Muscle of back (tissue), 3 donors: ENCODE measurements at regions not wholly inside any gene's neighbourhood (a gene's known extent, or its start where the extent isn't known, plus 50 kb on each side); places are given as distances from the start of the nearest gene placed in this dataset.

Experiments
- DNase-seq, 3 donors: peaks; one replicate each; pipeline versions ENCODE4 v3.0.0 to v3.0.0-alpha.2; 2013

GRCh38 chr15:96414875-96415274, 84.4 kb downstream of the NR2F2 start:
- DNase-seq: no peak

DNA sequence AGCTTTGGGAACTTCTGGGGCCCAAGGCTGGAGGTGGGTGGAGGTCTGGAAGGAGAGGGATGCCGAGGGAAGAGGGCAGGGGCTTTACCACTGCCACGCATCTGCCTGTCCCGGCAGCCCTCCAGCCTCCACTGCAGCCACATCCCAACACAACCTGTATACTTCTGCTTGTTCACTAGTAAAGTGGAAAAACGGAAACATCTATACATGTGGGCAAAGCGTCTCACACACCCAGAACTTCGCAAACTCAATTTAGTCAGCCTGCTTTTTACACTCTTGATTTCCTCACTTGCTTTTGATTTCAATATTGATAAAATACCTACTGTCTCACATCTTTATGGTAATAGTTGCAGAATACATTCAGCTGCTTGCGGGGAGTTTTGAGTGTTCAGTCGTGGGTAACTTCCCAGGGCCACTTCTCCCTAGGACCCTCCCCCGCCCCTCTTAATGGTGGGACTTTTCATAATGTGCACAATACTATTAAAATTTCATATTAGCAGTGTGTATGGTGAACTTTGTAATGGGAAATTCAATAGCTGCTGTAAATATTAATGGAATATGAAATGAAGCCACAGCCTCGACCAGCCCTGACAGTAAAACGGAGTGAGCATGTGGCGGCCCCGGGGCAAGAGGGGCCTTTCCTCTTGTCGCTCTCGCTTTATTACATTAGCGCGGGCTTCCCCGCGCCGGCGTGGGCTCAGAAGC, 85.2 kb downstream of the NR2F2 start:
- no peak for DNase-seq

- no peak for DNase-seq
These were observed 85.9 kb downstream of the NR2F2 start for GRCh38 chr15:96416218-96416933.

DNA sequence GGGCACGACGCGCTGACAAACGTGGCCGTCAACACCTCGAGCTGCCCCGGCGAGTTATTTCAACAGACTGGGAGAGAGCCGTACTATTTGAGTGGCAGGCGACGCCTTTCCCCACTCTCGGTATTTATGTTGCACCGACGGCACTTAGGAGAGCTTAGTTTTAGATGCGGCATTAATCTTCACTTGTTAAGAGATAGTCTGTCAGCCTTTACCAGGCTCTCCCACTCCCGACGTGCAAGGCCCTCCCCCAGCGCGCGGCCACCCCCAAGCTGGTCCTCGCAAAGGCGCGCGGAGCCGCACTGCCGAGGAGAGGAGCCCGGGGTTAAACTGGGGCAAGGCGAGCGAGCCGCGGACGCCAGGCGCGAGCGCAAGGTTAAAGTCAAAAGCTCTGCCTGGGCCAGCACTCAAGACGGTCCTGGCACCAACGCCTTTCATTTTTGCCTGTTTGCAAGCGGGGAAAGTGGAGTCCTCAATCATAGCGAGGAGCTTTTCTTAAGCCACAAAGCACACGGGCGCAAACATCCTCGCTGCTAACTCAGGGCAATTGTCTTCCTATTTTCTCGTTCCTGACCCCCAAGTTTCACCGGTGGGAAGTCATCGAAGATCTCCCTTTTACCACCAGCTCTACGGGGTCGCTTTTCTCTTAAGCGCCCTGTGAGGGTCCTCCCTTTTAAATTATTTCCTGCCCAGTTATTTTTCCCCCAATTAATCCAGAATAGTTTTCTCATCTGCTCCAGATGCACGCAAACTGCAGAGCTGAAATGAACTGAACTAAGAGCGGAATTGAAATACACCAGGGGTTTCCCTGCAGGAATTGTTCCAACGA, 86.6 kb downstream of the NR2F2 start:
- peak in 1 of 3 donors; percentile 53 for DNase-seq

DNA sequence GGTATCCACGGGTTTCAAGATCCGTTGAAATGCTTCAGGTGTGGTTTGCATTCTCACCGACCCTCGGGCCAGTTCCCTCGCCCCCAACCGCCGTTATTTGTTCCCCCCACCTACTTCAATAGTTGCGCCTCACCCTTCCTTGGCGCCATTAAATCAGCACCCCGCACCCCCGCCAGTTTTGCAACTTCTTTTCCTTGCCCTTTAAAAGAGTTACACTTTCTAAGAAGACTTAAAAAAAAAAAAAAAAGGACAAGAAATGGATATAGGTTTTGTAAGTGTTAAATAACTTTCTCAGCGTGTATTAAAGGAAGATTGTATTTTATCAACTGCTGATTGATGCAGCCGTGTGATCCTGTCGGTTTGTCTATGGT, 87.2 kb downstream of the NR2F2 start:
- no peak for DNase-seq

GRCh38 chr15:96418146-96418545, 87.6 kb downstream of the NR2F2 start:
- no peak for DNase-seq

DNA sequence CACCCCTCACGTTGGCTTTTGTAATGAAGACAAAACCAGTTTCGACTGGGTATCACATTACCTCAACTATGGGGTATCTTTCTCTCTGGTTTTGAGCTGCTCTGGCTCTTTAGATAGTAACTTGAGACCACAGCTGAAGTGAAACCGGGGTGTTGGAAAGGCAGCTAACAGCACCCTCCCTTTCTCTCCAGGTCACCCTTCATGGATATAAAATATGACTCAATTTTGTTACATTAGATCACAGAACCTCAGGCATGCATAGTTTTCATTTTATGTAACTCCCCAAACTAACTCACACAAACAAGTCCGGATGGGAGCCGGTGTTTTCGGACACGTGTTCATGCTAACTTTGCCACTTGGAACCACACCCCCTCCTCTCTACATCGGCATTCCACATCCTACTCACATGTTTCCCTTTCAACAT, 90.7 kb downstream of the NR2F2 start:
- no peak for DNase-seq

GRCh38 chr15:96422125-96422524, 91.6 kb downstream of the NR2F2 start:
- DNase-seq: no peak

DNA sequence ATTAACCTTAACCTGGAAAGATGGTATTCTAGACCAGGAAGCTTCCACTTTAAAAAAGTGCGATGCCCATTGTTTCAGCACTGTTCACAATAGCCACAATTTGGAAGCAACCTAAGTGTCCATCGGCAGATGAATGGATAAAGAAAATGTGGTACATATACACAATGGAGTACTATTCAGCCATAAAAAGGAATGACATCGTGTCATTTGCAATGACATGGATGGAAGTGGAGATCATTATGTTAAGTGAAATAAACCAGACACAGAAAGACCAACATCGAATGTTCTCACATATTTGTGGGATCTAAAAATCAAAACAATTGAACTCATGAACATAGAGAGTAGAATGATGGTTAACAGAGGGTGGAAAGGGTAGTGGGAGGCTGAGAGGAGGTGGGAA, 94.2 kb downstream of the NR2F2 start:
- DNase-seq: no peak

DNA sequence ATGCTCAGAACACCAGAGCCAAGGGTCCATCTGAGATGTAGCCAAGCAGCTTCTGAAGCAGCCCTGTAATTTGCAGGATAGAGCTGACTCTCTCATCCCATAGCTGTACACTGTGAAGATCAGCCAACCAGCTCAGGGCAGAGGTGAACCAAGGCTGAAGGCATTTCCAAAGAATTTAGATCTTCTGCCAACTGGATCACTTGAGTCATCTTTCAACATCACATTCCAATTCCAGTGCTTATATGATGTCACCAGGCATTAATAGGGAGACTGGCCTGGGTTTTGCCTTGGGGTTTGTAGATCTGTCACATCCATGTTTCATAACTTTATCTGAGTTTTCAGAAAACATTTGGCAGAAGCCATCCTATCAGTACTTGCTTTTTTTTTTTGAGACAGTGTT, 98.2 kb downstream of the NR2F2 start:
- peak in 1 of 3 donors; percentile 79 for DNase-seq

GRCh38 chr15:96431786-96432185, 101.3 kb downstream of the NR2F2 start:
- DNase-seq: no peak

DNA sequence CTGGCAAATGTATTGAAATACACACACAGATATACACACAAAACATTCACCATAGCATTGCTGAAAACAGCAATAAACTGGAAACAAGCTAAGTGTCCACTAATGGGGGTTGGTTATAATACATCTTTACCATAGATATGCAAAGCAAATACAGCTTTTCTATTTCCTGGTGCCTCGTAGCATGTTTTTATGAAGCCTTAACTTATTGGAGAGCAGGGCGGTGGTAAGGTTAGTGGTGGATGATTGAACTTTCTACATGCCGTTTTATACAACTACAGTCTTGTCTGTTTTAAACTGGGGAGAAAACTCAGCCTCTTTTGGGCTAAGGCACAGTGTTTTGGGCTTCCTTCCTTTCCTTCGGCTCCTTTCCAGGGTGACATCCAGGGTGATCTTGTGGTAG, 104.5 kb downstream of the NR2F2 start:
- no peak for DNase-seq

- DNase-seq: no peak
These were observed 105.3 kb downstream of the NR2F2 start for GRCh38 chr15:96435841-96436240.

DNA sequence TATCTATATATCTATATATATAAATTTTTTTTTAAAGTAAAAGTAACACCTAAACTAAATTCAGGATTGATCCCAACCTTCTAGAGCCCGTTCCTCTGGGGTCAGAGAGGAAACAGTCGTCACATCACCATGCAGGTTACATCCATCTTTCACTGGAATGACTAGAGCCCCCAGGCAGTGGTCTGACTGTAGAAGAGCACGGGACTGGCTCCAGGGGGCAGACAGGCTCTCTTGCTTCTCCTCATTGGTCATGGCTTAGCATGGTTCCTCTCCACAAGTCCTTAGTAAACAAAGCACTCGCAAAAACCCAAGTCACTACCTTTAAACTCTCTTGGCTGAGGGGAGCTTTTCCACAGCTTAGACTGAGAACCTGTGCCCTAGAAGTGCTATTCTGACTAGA, 110.5 kb downstream of the NR2F2 start:
- no peak for DNase-seq

- no peak for DNase-seq
These were observed 111.6 kb downstream of the NR2F2 start for GRCh38 chr15:96442076-96442475.

DNA sequence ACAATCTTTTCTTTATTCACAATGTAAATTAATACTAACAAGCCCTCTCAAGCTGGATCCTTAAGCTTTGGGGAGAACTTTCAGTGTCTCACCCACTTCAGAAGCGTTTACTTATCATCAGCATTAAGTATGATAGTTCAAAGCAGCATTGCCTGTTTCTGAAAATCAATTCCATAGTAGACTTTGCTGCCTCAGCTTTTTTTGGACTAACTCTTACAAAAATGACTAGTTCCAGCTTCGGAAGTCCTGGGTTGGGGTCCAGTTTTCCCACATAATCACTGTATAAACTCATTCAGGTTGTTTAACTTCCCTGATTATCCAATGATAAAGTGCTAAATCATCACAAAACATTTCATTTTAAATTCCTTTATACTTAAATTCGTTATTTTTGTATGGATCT, 114.4 kb downstream of the NR2F2 start:
- no peak for DNase-seq

DNA sequence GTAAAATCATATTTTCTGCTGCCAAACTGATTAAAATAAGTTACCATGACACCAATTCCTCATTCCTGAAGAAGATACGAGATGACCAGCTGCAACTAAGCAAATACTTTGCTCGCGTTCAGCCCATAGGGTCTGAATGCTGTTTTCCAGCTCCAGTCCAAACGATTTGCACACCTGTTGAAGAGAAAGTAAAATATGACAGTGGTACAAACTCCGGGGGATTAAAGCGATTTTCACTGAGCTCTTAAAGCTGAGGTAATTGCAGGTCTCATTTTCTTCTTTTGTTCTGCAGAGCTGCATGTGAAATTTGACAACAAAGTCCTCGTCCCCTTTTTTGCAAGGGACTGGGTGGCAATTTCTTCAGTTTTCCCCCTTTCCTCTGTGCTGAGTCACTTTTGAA, 118.4 kb downstream of the NR2F2 start:
- DNase-seq: no peak

- no peak for DNase-seq
These were observed 127.3 kb downstream of the NR2F2 start for GRCh38 chr15:96457841-96458240.

GRCh38 chr15:96460106-96460505, 129.6 kb downstream of the NR2F2 start:
- DNase-seq: no peak

DNA sequence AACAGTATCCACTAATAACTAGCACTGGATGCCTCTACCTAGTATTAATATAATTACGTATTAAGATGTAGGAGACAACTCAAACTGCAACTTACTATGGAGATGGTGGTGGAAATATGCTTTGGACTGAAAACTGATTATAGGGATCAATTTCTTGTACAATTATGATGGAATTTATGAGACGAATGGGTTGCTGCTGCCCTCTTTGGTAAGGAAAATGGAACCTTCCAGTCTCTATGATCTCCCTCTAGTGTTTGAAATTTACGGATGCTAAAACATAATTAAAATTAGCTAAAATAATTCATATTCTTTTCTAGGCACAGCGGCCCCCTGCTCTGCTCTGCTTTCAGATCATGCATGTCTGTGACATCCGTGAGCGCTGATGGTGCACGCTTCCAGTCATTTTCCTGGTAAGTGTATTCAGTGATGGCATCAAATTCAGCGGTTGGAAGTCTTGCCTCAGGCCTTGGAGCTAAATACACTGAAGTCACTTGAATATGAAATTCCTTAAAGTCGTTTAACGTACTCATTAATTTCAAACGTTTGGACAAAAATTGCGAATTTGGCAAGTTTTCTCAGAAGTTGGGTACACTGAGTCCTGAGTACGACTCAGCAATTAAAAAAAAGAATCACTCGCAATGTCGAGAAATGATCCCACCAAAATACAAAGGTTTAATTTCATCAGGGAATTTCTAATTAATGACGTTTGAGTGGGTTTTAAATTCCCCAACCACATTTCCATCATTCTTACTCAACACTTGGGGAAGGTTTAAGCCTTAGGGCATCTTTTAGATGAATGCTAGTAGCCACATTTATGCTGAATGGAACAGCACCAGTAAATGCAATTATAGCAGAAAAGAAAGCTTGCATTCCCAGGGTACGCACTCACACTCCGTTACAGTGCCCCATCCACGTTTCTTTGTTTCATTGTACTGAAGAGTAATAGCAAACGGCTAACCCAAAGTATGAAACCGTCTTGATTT, 132.6 kb downstream of the NR2F2 start:
- DNase-seq: no peak

GRCh38 chr15:96466389-96466947, 136.0 kb downstream of the NR2F2 start:
- DNase-seq: no peak
